HG02852 (cell line): ENCODE measurements at regions not wholly inside any gene's neighbourhood (a gene's known extent, or its start where the extent isn't known, plus 50 kb on each side); places are given as distances from the start of the nearest gene placed in this dataset.

ENCODE experiments used
- ATAC-seq: cut with Tn5 transposase; IDR thresholded peaks from one replicate; pipeline ENCODE4 v1.9.1; 2021; ENCODE audit warnings: mild to moderate bottlenecking, moderate library complexity; ENCODE audit not compliant: unreplicated experiment

- ATAC-seq: no peak
Measured at GRCh38 chr1:34328281-34328799, 151.6 kb downstream of the C1orf94 start.

- ATAC-seq: no peak
Measured at GRCh38 chr1:34330061-34330460, 153.4 kb downstream of the C1orf94 start.

GRCh38 chr1:34331020-34331926 lies 154.6 kb downstream of the C1orf94 start:
- no peak for ATAC-seq

- no peak for ATAC-seq
Measured at GRCh38 chr1:34332996-34333395, 156.3 kb downstream of the C1orf94 start.

GRCh38 chr1:34338871-34339270 lies 162.2 kb downstream of the C1orf94 start:
- ATAC-seq: no peak

GRCh38 chr1:34341896-34342295 lies 165.2 kb downstream of the C1orf94 start:
- ATAC-seq: no peak

- no peak for ATAC-seq
Measured at GRCh38 chr1:34342334-34342733, 165.6 kb downstream of the C1orf94 start.

- no peak for ATAC-seq
Measured at GRCh38 chr1:34346128-34346527, 169.4 kb downstream of the C1orf94 start.

- ATAC-seq: no peak
Measured at GRCh38 chr1:34353409-34353808, 176.7 kb downstream of the C1orf94 start.

- ATAC-seq: no peak
Measured at GRCh38 chr1:34354367-34354766, 177.7 kb downstream of the C1orf94 start.

GRCh38 chr1:34356853-34357252 lies 180.1 kb downstream of the C1orf94 start:
- no peak for ATAC-seq

GRCh38 chr1:34358636-34359035 lies 181.9 kb downstream of the C1orf94 start:
- ATAC-seq: no peak

- no peak for ATAC-seq
Measured at GRCh38 chr1:34359411-34359810, 182.7 kb downstream of the C1orf94 start.

GRCh38 chr1:34360574-34360973 lies 183.9 kb downstream of the C1orf94 start:
- no peak for ATAC-seq

- no peak for ATAC-seq
Measured at GRCh38 chr1:34361121-34361520, 184.4 kb downstream of the C1orf94 start.

GRCh38 chr1:34361781-34362357 lies 185.2 kb downstream of the C1orf94 start:
- no peak for ATAC-seq

GRCh38 chr1:34362949-34363348 lies 186.2 kb downstream of the C1orf94 start:
- ATAC-seq: no peak

GRCh38 chr1:34363447-34363846 lies 186.7 kb downstream of the C1orf94 start:
- no peak for ATAC-seq

- ATAC-seq: no peak
Measured at GRCh38 chr1:34363915-34364314, 187.2 kb downstream of the C1orf94 start.

- no peak for ATAC-seq
Measured at GRCh38 chr1:34364376-34364775, 187.7 kb downstream of the C1orf94 start.

- ATAC-seq: no peak
Measured at GRCh38 chr1:34365295-34365694, 188.6 kb downstream of the C1orf94 start.
